HepG2 (cell line): ENCODE measurements at regions not wholly inside any gene's neighbourhood (a gene's known extent, or its start where the extent isn't known, plus 50 kb on each side); places are given as distances from the start of the nearest gene placed in this dataset.

ENCODE experiments used
- ATAC-seq: fragments of 200-7000 bp; cut with Tn5 transposase; 3 replicates; pipeline ENCODE4 v1.9.1; 2020; ENCODE audit warnings: mild to moderate bottlenecking, moderate library complexity
- BruUV-seq: library from RNA; stranded (reverse); fragments of 400-500 nt; replicated peaks from 2 replicates; lab custom pipeline; 2021; lab: Mats Ljungman, UMichigan
- CTCF ChIA-PET: fragments of 300-600 bp; formaldehyde crosslinking; extraction: SDS; loops from one replicate; lab custom pipeline; 2021; ENCODE audit warnings: low total read pairs, inconsistent platforms, low intra/inter-chr PET ratio; lab: Yijun Ruan, JAX
- POLR2A ChIA-PET: fragments of 350-600 bp; sonication (Branson Sonifier 250); formaldehyde crosslinking; loops from one replicate; lab custom pipeline; 2020; ENCODE audit warnings: antibody characterized with exemption, inconsistent platforms; lab: Yijun Ruan, JAX
- DNase-seq: peaks from one replicate; pipeline ENCODE4 v3.0.0-alpha.2; 2015; ENCODE audit warnings: low spot score
- FAIRE-seq: peaks from 3 replicates; lab custom pipeline; 2011; peaks lifted over from hg19 to GRCh38; lab: Jason Lieb, UNC
- H2AFZ ChIP-seq: one replicate; pipeline ENCODE4 v1.6.1; 2011; ENCODE audit warnings: low read length, inconsistent platforms
- H3K27ac ChIP-seq: fragments of 300-600 bp; 3 replicates; pipeline ENCODE4 v1.8.0; 2011; ENCODE audit warnings: mixed run types, mild to moderate bottlenecking, mixed read lengths, low read length, inconsistent platforms; ENCODE audit not compliant: insufficient read depth; ENCODE audit errors: extremely low read length
- H3K27me3 ChIP-seq, 2 experiments: fragments of 200-600 bp in 1 of 2; 2 replicates in 1 of 2; 3 replicates in 1 of 2; pipeline versions ENCODE4 v1.6.0 to v1.8.0; 2011; ENCODE audit warnings: low read length in 2 of 2, mild to moderate bottlenecking in 2 of 2, moderate library complexity in 2 of 2, inconsistent platforms in 1 of 2; ENCODE audit not compliant: insufficient read depth in 2 of 2, control insufficient read depth in 1 of 2
- H3K36me3 ChIP-seq, 2 experiments: fragments of 200-600 bp in 1 of 2; replicated peaks in 1 of 2; 2 replicates in 1 of 2; 3 replicates in 1 of 2; pipeline versions ENCODE4 v1.5.1 to v1.8.0; 2011; ENCODE audit warnings: low read length in 2 of 2, inconsistent platforms in 1 of 2; ENCODE audit not compliant: insufficient read depth in 2 of 2, control insufficient read depth in 1 of 2
- H3K4me1 ChIP-seq: 2 replicates; pipeline ENCODE4 v1.5.1; 2012; ENCODE audit warnings: low read length, inconsistent platforms; ENCODE audit not compliant: insufficient read depth
- H3K4me2 ChIP-seq: 2 replicates; pipeline ENCODE4 v1.6.0; 2011; ENCODE audit warnings: low read depth, low read length, inconsistent platforms
- H3K4me3 ChIP-seq, 3 experiments: fragments of 200-600 bp in 1 of 3; sonication (generic), shearing (Covaris generic) in 1 of 3; replicated peaks in 1 of 3; 2 replicates each; pipeline ENCODE4 v1.5.1; 2011 to 2016; ENCODE audit warnings: low read length in 3 of 3, inconsistent platforms in 2 of 3, low read depth in 2 of 3, mild to moderate bottlenecking in 2 of 3, control low read depth in 1 of 3, mixed read lengths in 1 of 3; ENCODE audit not compliant: insufficient read depth in 1 of 3
- H3K79me2 ChIP-seq: one replicate; pipeline ENCODE4 v1.6.1; 2011; ENCODE audit warnings: low read length, inconsistent platforms; ENCODE audit not compliant: insufficient read depth
- H3K9ac ChIP-seq: 2 replicates; pipeline ENCODE4 v1.6.0; 2011; ENCODE audit warnings: mild to moderate bottlenecking, low read depth, low read length, inconsistent platforms; ENCODE audit not compliant: insufficient read depth
- H3K9me3 ChIP-seq: 2 replicates; pipeline ENCODE4 v1.5.1; 2012; ENCODE audit warnings: mild to moderate bottlenecking, low read length
- H4K20me1 ChIP-seq: 2 replicates; pipeline ENCODE4 v1.6.0; 2011; ENCODE audit warnings: inconsistent platforms, mild to moderate bottlenecking, low read length, moderate library complexity; ENCODE audit not compliant: insufficient read depth
- ARID2 ChIP-seq: sonication (generic); formaldehyde crosslinking; IDR thresholded peaks from 2 replicates; pipeline ENCODE4 v1.8.1; 2022; ENCODE audit warnings: mild to moderate bottlenecking, missing genetic modification reagents, borderline replicate concordance
- DDIT3 ChIP-seq: sonication (generic); formaldehyde crosslinking; IDR thresholded peaks from 2 replicates; pipeline ENCODE4 v1.4.0; 2020; ENCODE audit warnings: mild to moderate bottlenecking, missing genetic modification reagents
- NFKBIZ ChIP-seq: IDR thresholded peaks from 2 replicates; pipeline ENCODE4 v1.6.1; 2018; ENCODE audit warnings: missing genetic modification reagents, missing compliant biosample characterization
- RAD51 ChIP-seq: fragments of 450-650 bp; IDR thresholded peaks from 2 replicates; pipeline ENCODE4 v1.6.1; 2016; ENCODE audit warnings: borderline replicate concordance
- ZNF12 ChIP-seq: sonication (generic); formaldehyde crosslinking; IDR thresholded peaks from 2 replicates; pipeline ENCODE4 v1.5.0; 2020; ENCODE audit warnings: missing genetic modification reagents
- ZNF746 ChIP-seq: sonication (generic); formaldehyde crosslinking; IDR thresholded peaks from 2 replicates; pipeline ENCODE4 v1.8.0; 2022; ENCODE audit warnings: mild to moderate bottlenecking, missing genetic modification reagents
- WGBS: methylation state at CpG from one replicate; pipeline ENCODE4 v1.1.6; 2017; ENCODE audit warnings: low lambda C conversion rate; 5-methylcytosine and 5-hydroxymethylcytosine counted together
- in situ Hi-C: cut with HindIII; loops from 2 replicates; pipeline ENCODE4 v1.10.0; 2017; ENCODE audit warnings: low pct_unique_long_range_greater_than_20kb; ENCODE audit not compliant: extremely low pct_ligation_motif_present
- intact Hi-C: fragments of 100-400 bp; cut with micrococcal nuclease; formaldehyde crosslinking; loops from one replicate; pipeline ENCODE4 v1.10.0; 2022; ENCODE audit not compliant: unreplicated experiment

- ATAC-seq (no peak), DNase-seq (no peak), FAIRE-seq (no peak)
- ChIA-PET POLR2A (no interaction called here), CTCF (no interaction called here)
- Histone ChIP-seq H3K9me3 (no peaks in the 10 kb centered on the region; the same call in 1 of the 2 replicates), H3K4me2 (no peak overlapping the region), H3K9ac (no peak overlapping the region), H2AFZ (no peak overlapping the region), H3K27ac (no peak overlapping the region), H4K20me1 (no peaks in the 10 kb centered on the region), H3K79me2 (no peaks in the 10 kb centered on the region), H3K36me3 (no peaks in the 10 kb centered on the region), H3K4me3 (no peak overlapping the region), H3K27me3 (peaks cover 0 to 2% of the 10 kb centered on the region in 2 experiments; a peak in 1 of 5 replicates), H3K4me1 (peaks cover 3% of the 10 kb centered on the region)
- in situ Hi-C loops (no loop called here), intact Hi-C loops (no loop called here)
- BruUV-seq = no TSS peak
- 56% methylated on average over 1 of the region's 1 CpG for WGBS
- TF ChIP-seq ZNF12 = peak; percentile 93
- TF ChIP-seq DDIT3 (CRISPR knock-in tag) = no peak
Measured at GRCh38 chr17:65433157-65433556, 128.3 kb downstream of the AXIN2 start.

GRCh38 chr17:65431116-65431515, 130.3 kb downstream of the AXIN2 start:
- Histone ChIP-seq H2AFZ (no peak overlapping the region), H3K79me2 (no peaks in the 10 kb centered on the region), H4K20me1 (no peaks in the 10 kb centered on the region), H3K27me3 (peaks cover 0 to 2% of the 10 kb centered on the region in 2 experiments; a peak in 1 of 5 replicates), H3K4me2 (no peak overlapping the region), H3K4me1 (no peaks in the 10 kb centered on the region)
- WGBS = 42% methylated on average over 7 of the region's 7 CpGs
- intact Hi-C loops = no loop called here
- BruUV-seq = no TSS peak
- DNase-seq = no peak
- TF ChIP-seq ARID2 (CRISPR knock-in tag) (no peak), RAD51 (peak; percentile 6; the same call in 1 of the 2 replicates), NFKBIZ (CRISPR knock-in tag) (no peak), ZNF746 (CRISPR knock-in tag) (no peak)
- TF ChIP-seq, all 625 proteins: peak for 1
- Histone ChIP-seq H3K9ac (no peak overlapping the region), H3K4me3 (no peak overlapping the region), H3K27ac (no peak overlapping the region), H3K36me3 (no peaks in the 10 kb centered on the region), H3K9me3 (no peaks in the 10 kb centered on the region; the same call in 1 of the 2 replicates)
- in situ Hi-C loops = no loop called here
- ATAC-seq (no peak), FAIRE-seq (no peak)
- ChIA-PET POLR2A (no interaction called here), CTCF (no interaction called here)
